ENCODE measurements at regions not wholly inside any gene's neighbourhood (a gene's known extent, or its start where the extent isn't known, plus 50 kb on each side); places are given as distances from the start of the nearest gene placed in this dataset.

- CTCF ChIA-PET = interaction anchor here (0.6 to 0.9 kb wide), 3 partner anchors 11 to 1610 kb away, joined by 3 to 6 read pairs (median 4); no protein-coding TSS in a partner anchor
Observed at GRCh38 chr18:28973324-28973723, 796.4 kb upstream of the CDH2 start.

GRCh38 chr18:28972333-28972907 is 795.5 kb upstream of the CDH2 start:
- Histone ChIP-seq H3K36me3 (ENCODE audit: control insufficient read depth in 2 of 2, insufficient read depth in 1 of 2, low read length in 2 of 2) (no peaks in the 10 kb centered on the region), H3K4me1 (ENCODE audit: control insufficient read depth, insufficient read depth, low read length) (no peaks in the 10 kb centered on the region), H3K27ac (ENCODE audit: extremely low read depth, low read depth, low read length) (no peak overlapping the region), H3K9me3 (ENCODE audit: control insufficient read depth, insufficient read depth, low read depth, low read length) (no peaks in the 10 kb centered on the region), H3K4me3 (ENCODE audit: low read depth, low read length) (no peak overlapping the region)
- ChIA-PET POLR2A (no interaction called here), CTCF (interaction anchor here (0.5 to 0.6 kb wide), 2 partner anchors 63 to 1273 kb away, joined by 3 read pairs; no protein-coding TSS in a partner anchor)
- TF ChIP-seq ZNF19 (tag by site-specific recombination; IDR thresholded peaks at IDR 0.05; ENCODE audit: low read depth) (no peak), ZNF514 (tag by site-specific recombination; IDR thresholded peaks at IDR 0.05) (no peak), ZNF10 (tag by site-specific recombination; IDR thresholded peaks at IDR 0.05) (no peak), FEZF1 (tag by site-specific recombination; IDR thresholded peaks at IDR 0.05) (no peak), ZNF175 (tag by site-specific recombination; IDR thresholded peaks at IDR 0.05) (no peak), ZNF837 (tag by site-specific recombination; IDR thresholded peaks at IDR 0.05) (no peak), ZFHX2 (tag by site-specific recombination; conservative IDR thresholded peaks at IDR 0.05) (no peak), AEBP2 (tag by site-specific recombination; IDR thresholded peaks at IDR 0.05; ENCODE audit: borderline replicate concordance) (no peak), ZBTB8A (tag by site-specific recombination; IDR thresholded peaks at IDR 0.05) (no peak), IKZF3 (tag by site-specific recombination; IDR thresholded peaks at IDR 0.05) (no peak), ZNF621 (tag by site-specific recombination; IDR thresholded peaks at IDR 0.05) (no peak)

More at GRCh38 chr18:28973324-28973723, 796.4 kb upstream of the CDH2 start:
- Histone ChIP-seq H3K4me3 (ENCODE audit: low read depth, low read length) (no peak overlapping the region), H3K27ac (ENCODE audit: extremely low read depth, low read depth, low read length) (no peak overlapping the region), H3K4me1 (ENCODE audit: control insufficient read depth, insufficient read depth, low read length) (no peaks in the 10 kb centered on the region), H3K36me3 (ENCODE audit: control insufficient read depth in 2 of 2, insufficient read depth in 1 of 2, low read length in 2 of 2) (no peaks in the 10 kb centered on the region), H3K9me3 (ENCODE audit: control insufficient read depth, insufficient read depth, low read depth, low read length) (no peaks in the 10 kb centered on the region)
- TF ChIP-seq BCL11B (tag by site-specific recombination; IDR thresholded peaks at IDR 0.05; ENCODE audit: low read depth) (no peak), ZNF560 (tag by site-specific recombination; IDR thresholded peaks at IDR 0.05; ENCODE audit: borderline replicate concordance) (no peak), ZNF544 (tag by site-specific recombination; IDR thresholded peaks at IDR 0.05) (no peak), ZBTB26 (tag by site-specific recombination; optimal IDR thresholded peaks at IDR 0.05) (no peak)
- POLR2A ChIA-PET = no interaction called here

- no peaks in the 10 kb centered on the region for H3K36me3 ChIP-seq (ENCODE audit: control insufficient read depth in 2 of 2, insufficient read depth in 1 of 2, low read length in 2 of 2)
- no peaks in the 10 kb centered on the region for H3K9me3 ChIP-seq (ENCODE audit: control insufficient read depth, insufficient read depth, low read depth, low read length)
- no peak overlapping the region for H3K27ac ChIP-seq (ENCODE audit: extremely low read depth, low read depth, low read length)
- CTCF ChIA-PET = interaction anchor here (0.7 to 0.8 kb wide), 4 partner anchors 69 to 1317 kb away, joined by 3 read pairs; no protein-coding TSS in a partner anchor
- H3K4me1 ChIP-seq (ENCODE audit: control insufficient read depth, insufficient read depth, low read length) = no peaks in the 10 kb centered on the region
- POLR2A ChIA-PET = no interaction called here
- H3K4me3 ChIP-seq (ENCODE audit: low read depth, low read length) = no peak overlapping the region
- TF ChIP-seq ZNF555 (tag by site-specific recombination; conservative IDR thresholded peaks at IDR 0.05) = no peak
- no peak for TF ChIP-seq HIC1 (tag by site-specific recombination; IDR thresholded peaks at IDR 0.05)
- TF ChIP-seq ZNF560 (tag by site-specific recombination; IDR thresholded peaks at IDR 0.05; ENCODE audit: borderline replicate concordance) = no peak
- no peak for TF ChIP-seq ZNF223 (tag by site-specific recombination; IDR thresholded peaks at IDR 0.05)
- no peak for TF ChIP-seq ZNF776 (tag by site-specific recombination; IDR thresholded peaks at IDR 0.05; ENCODE audit: borderline replicate concordance)
- no peak for TF ChIP-seq RBAK (tag by site-specific recombination; IDR thresholded peaks at IDR 0.05)
- no peak for TF ChIP-seq SALL2 (tag by site-specific recombination; IDR thresholded peaks at IDR 0.05; ENCODE audit: borderline replicate concordance)
- no peak for TF ChIP-seq ZNF423 (tag by site-specific recombination; IDR thresholded peaks at IDR 0.05)
- no peak for TF ChIP-seq MYNN (tag by site-specific recombination; IDR thresholded peaks at IDR 0.05; ENCODE audit: borderline replicate concordance)
Observed at GRCh38 chr18:28963481-28963880, 786.6 kb upstream of the CDH2 start.
